DND-41 (cell line): ENCODE measurements at regions not wholly inside any gene's neighbourhood (a gene's known extent, or its start where the extent isn't known, plus 50 kb on each side); places are given as distances from the start of the nearest gene placed in this dataset.

Experiments used
- ATAC-seq: fragments of 200-7000 bp; cut with Tn5 transposase; 3 replicates; pipeline ENCODE4 v1.9.1; 2021; ENCODE audit warnings: low read depth; ENCODE audit not compliant: insufficient read depth
- DNase-seq: peaks from one replicate; pipeline ENCODE4 v3.0.0-alpha.2; 2020
- H2AFZ ChIP-seq: 2 replicates; pipeline ENCODE4 v1.6.0; 2012; ENCODE audit warnings: low read depth, low read length
- H3K27ac ChIP-seq: 2 replicates; pipeline ENCODE4 v1.5.1; 2012; ENCODE audit warnings: low read length, inconsistent platforms
- H3K27me3 ChIP-seq: fragments of 200-600 bp; sonication (generic); 2 replicates; pipeline ENCODE4 v1.6.0; 2012; ENCODE audit warnings: low read length, mild to moderate bottlenecking, inconsistent platforms; ENCODE audit not compliant: insufficient read depth, poor library complexity
- H3K36me3 ChIP-seq: 2 replicates; pipeline ENCODE4 v1.5.1; 2012; ENCODE audit warnings: low read length, inconsistent platforms; ENCODE audit not compliant: insufficient read depth
- H3K4me1 ChIP-seq: 2 replicates; pipeline ENCODE4 v1.5.1; 2012; ENCODE audit warnings: mild to moderate bottlenecking, low read length; ENCODE audit not compliant: insufficient read depth
- H3K4me2 ChIP-seq: 2 replicates; pipeline ENCODE4 v1.6.0; 2012; ENCODE audit warnings: mild to moderate bottlenecking, moderate library complexity, low read length, inconsistent platforms; ENCODE audit not compliant: insufficient read depth
- H3K4me3 ChIP-seq, 2 experiments: fragments of 200-600 bp in 1 of 2; shearing (Covaris generic) in 1 of 2; 2 replicates each; pipeline ENCODE4 v1.5.1; 2012 to 2016; ENCODE audit warnings: inconsistent platforms in 2 of 2, low read length in 2 of 2, mild to moderate bottlenecking in 2 of 2, low read depth in 1 of 2, moderate library complexity in 1 of 2
- H3K79me2 ChIP-seq: 2 replicates; pipeline ENCODE4 v1.6.0; 2012; ENCODE audit warnings: low read length, inconsistent platforms; ENCODE audit not compliant: insufficient read depth
- H3K9ac ChIP-seq: 2 replicates; pipeline ENCODE4 v1.6.0; 2012; ENCODE audit warnings: low read depth, mild to moderate bottlenecking, inconsistent platforms, low read length, moderate library complexity
- H3K9me3 ChIP-seq: 2 replicates; pipeline ENCODE4 v1.5.1; 2012; ENCODE audit warnings: low read length, moderate library complexity, mild to moderate bottlenecking, inconsistent platforms; ENCODE audit not compliant: insufficient read depth, severe bottlenecking
- H4K20me1 ChIP-seq: 2 replicates; pipeline ENCODE4 v1.6.0; 2012; ENCODE audit warnings: low read length; ENCODE audit not compliant: insufficient read depth
- CTCF ChIP-seq: IDR thresholded peaks from 2 replicates; pipeline ENCODE4 v1.5.1; 2012; ENCODE audit warnings: borderline replicate concordance, low read length, moderate library complexity, mild to moderate bottlenecking; ENCODE audit not compliant: poor library complexity, severe bottlenecking; ENCODE audit errors: extremely low read depth
- EZH2 ChIP-seq: IDR thresholded peaks from 3 replicates; pipeline ENCODE4 v1.6.1; 2012; ENCODE audit warnings: borderline replicate concordance, low read depth, mild to moderate bottlenecking, moderate library complexity, low read length, inconsistent platforms; ENCODE audit not compliant: severe bottlenecking

- no peak for DNase-seq
- Histone ChIP-seq H3K27ac (no peak overlapping the region), H3K9me3 (no peaks in the 10 kb centered on the region), H3K27me3 (no peaks in the 10 kb centered on the region), H3K4me2 (no peak overlapping the region), H3K36me3 (no peaks in the 10 kb centered on the region), H3K79me2 (no peaks in the 10 kb centered on the region), H3K9ac (no peak overlapping the region), H3K4me1 (no peaks in the 10 kb centered on the region), H3K4me3 (no peak overlapping the region), H4K20me1 (no peaks in the 10 kb centered on the region), H2AFZ (no peak overlapping the region)
- ATAC-seq = no peak
- TF ChIP-seq CTCF = no peak
- no peak for TF ChIP-seq EZH2
These were observed 135.6 kb downstream of the DUSP10 start for GRCh38 chr1:221606256-221606655.

GRCh38 chr1:221608835-221609320, 133.0 kb downstream of the DUSP10 start:
- ATAC-seq (no peak), DNase-seq (no peak)
- Histone ChIP-seq H3K4me1 (no peaks in the 10 kb centered on the region), H2AFZ (no peak overlapping the region), H3K36me3 (no peaks in the 10 kb centered on the region), H3K27ac (no peak overlapping the region), H3K4me2 (no peak overlapping the region), H3K4me3 (no peak overlapping the region), H4K20me1 (no peaks in the 10 kb centered on the region), H3K27me3 (no peaks in the 10 kb centered on the region), H3K9ac (no peak overlapping the region), H3K79me2 (no peaks in the 10 kb centered on the region), H3K9me3 (no peaks in the 10 kb centered on the region)
- TF ChIP-seq CTCF (no peak), EZH2 (no peak)

GRCh38 chr1:221611656-221612046, 130.2 kb downstream of the DUSP10 start:
- H3K4me2 ChIP-seq = no peak overlapping the region
- ATAC-seq (no peak), DNase-seq (no peak)
- no peaks in the 10 kb centered on the region for H3K4me1 ChIP-seq
- H3K36me3 ChIP-seq = no peaks in the 10 kb centered on the region
- no peak overlapping the region for H2AFZ ChIP-seq
- H3K27me3 ChIP-seq = no peaks in the 10 kb centered on the region
- no peaks in the 10 kb centered on the region for H3K79me2 ChIP-seq
- TF ChIP-seq CTCF (no peak), EZH2 (no peak)
- no peaks in the 10 kb centered on the region for H3K9me3 ChIP-seq
- H4K20me1 ChIP-seq = no peaks in the 10 kb centered on the region
- H3K9ac ChIP-seq = no peak overlapping the region
- H3K4me3 ChIP-seq = no peak overlapping the region
- H3K27ac ChIP-seq = no peak overlapping the region
